LHCN-M2 (cell line): ENCODE measurements at regions not wholly inside any gene's neighbourhood (a gene's known extent, or its start where the extent isn't known, plus 50 kb on each side); places are given as distances from the start of the nearest gene placed in this dataset.

Source experiments
- DNase-seq: peaks from one replicate; pipeline ENCODE4 v3.0.0-alpha.2; 2012; ENCODE audit warnings: low read depth

- DNase-seq = no peak
Measured at GRCh38 chr9:115364991-115365390, 247.0 kb upstream of the TNC start.

GRCh38 chr9:115367321-115367720, 249.4 kb upstream of the TNC start:
- DNase-seq = no peak

GRCh38 chr9:115367780-115368525, 250.0 kb upstream of the TNC start:
- DNase-seq = peak; percentile 44

- DNase-seq = peak; percentile 59
Measured at GRCh38 chr9:115369322-115369957, 251.5 kb upstream of the TNC start.

GRCh38 chr9:115373000-115373709, 255.2 kb upstream of the TNC start:
- DNase-seq = peak; percentile 96

- no peak for DNase-seq
Measured at GRCh38 chr9:115373710-115374045, 255.7 kb upstream of the TNC start.

- no peak for DNase-seq
Measured at GRCh38 chr9:115374724-115375268, 256.8 kb upstream of the TNC start.

- no peak for DNase-seq
Measured at GRCh38 chr9:115378241-115378640, 260.3 kb upstream of the TNC start.

GRCh38 chr9:115378758-115379157, 260.8 kb upstream of the TNC start:
- DNase-seq = no peak

- DNase-seq = no peak
Measured at GRCh38 chr9:115379719-115380118, 261.8 kb upstream of the TNC start.

GRCh38 chr9:115382865-115383264, 264.9 kb upstream of the TNC start:
- DNase-seq = no peak

GRCh38 chr9:115385383-115386122, 267.6 kb upstream of the TNC start:
- no peak for DNase-seq

GRCh38 chr9:115386963-115387770, 269.2 kb upstream of the TNC start:
- no peak for DNase-seq

- DNase-seq = no peak
Measured at GRCh38 chr9:115391168-115391825, 273.3 kb upstream of the TNC start.

GRCh38 chr9:115393976-115394775, 276.2 kb upstream of the TNC start:
- DNase-seq = no peak

- DNase-seq = peak; percentile 45
Measured at GRCh38 chr9:115395511-115396021, 277.6 kb upstream of the TNC start.

- DNase-seq = no peak
Measured at GRCh38 chr9:115396071-115396529, 278.1 kb upstream of the TNC start.

- DNase-seq = no peak
Measured at GRCh38 chr9:115397591-115398312, 279.8 kb upstream of the TNC start.

- no peak for DNase-seq
Measured at GRCh38 chr9:115398313-115398650, 280.3 kb upstream of the TNC start.
